ENCODE measurements at regions not wholly inside any gene's neighbourhood (a gene's known extent, or its start where the extent isn't known, plus 50 kb on each side); places are given as distances from the start of the nearest gene placed in this dataset.

- intact Hi-C loops (cut with DNase I), result no loop called here
- no peak for DNase-seq
- no peak for TF ChIP-seq POLR2AphosphoS5 (IDR thresholded peaks at IDR 0.05)
- no peak for TF ChIP-seq POLR2A (IDR thresholded peaks at IDR 0.05)
- TF ChIP-seq CTCF (IDR thresholded peaks at IDR 0.05), result no peak
- no peak for TF ChIP-seq EP300 (IDR thresholded peaks at IDR 0.05)
- H3K36me3 ChIP-seq, result no peaks in the 10 kb centered on the region
- no peaks in the 10 kb centered on the region for H3K27me3 ChIP-seq
- H3K4me1 ChIP-seq, result no peaks in the 10 kb centered on the region
- H3K27ac ChIP-seq, result no peak overlapping the region
- WGBS, 2 donors, result 83 to 87% methylated on average over 11 of the region's 11 CpGs
- peaks cover 0 to 2% (median 0%) of the 10 kb centered on the region in 4 donors for H3K9me3 ChIP-seq
- no peak overlapping the region for H3K4me3 ChIP-seq
These were observed 66.5 kb downstream of the MED10 start for GRCh38 chr5:6311568-6312501.

DNA sequence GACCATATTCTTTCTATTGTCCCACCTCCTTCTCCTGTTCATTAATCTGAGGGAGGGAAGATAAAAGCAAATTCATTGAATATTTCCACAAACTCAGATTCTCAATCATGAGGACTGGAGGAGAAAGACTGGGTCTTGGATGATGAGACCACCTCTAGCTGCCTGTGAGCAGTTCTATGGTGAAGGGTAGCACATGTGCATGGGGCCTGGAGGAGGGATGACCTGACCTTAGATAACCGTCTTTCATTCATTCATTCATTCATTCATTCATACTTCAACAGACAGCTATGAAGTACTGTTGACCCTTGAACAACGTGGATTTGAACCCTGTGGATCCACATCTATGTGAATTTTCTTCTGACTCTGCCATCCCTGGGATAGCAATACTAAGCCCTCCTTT is 68.4 kb downstream of the MED10 start:
- intact Hi-C loops (cut with DNase I), result no loop called here
- Histone ChIP-seq H3K4me3 (no peak overlapping the region), H3K9me3 (no peaks in the 10 kb centered on the region), H3K27me3 (no peaks in the 10 kb centered on the region), H3K27ac (no peak overlapping the region), H3K36me3 (no peaks in the 10 kb centered on the region), H3K4me1 (no peaks in the 10 kb centered on the region)
- WGBS, 2 donors, result 50 to 55% methylated on average over 2 of the region's 2 CpGs
- TF ChIP-seq POLR2AphosphoS5 (IDR thresholded peaks at IDR 0.05), result no peak
- TF ChIP-seq POLR2A (IDR thresholded peaks at IDR 0.05), result no peak
- TF ChIP-seq CTCF (IDR thresholded peaks at IDR 0.05), result no peak
- no peak for TF ChIP-seq EP300 (IDR thresholded peaks at IDR 0.05)
- no peak for DNase-seq

DNA sequence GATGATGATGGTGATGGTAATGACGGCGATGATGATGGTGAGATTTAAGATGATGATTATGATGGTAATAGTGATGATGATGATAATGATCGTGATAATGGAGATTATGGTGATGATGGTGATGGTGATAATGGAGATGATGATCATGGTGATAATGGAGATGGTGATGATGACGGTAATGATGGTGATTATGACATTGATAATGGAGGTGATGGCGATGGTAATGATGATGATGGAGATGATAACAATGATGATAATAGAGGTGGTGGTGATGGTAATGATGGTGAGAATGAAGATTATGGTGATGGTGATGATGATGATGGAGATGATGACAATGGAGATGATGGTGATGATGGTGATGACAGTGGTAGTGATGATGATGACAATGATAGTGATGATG is 69.7 kb downstream of the MED10 start:
- Histone ChIP-seq H3K27ac (no peak overlapping the region), H3K9me3 (no peaks in the 10 kb centered on the region), H3K4me1 (no peaks in the 10 kb centered on the region), H3K27me3 (no peaks in the 10 kb centered on the region), H3K36me3 (no peaks in the 10 kb centered on the region), H3K4me3 (no peak overlapping the region)
- intact Hi-C loops (cut with DNase I), result no loop called here
- TF ChIP-seq POLR2A (IDR thresholded peaks at IDR 0.05) (no peak), CTCF (IDR thresholded peaks at IDR 0.05) (no peak), EP300 (IDR thresholded peaks at IDR 0.05) (no peak), POLR2AphosphoS5 (IDR thresholded peaks at IDR 0.05) (no peak)
- DNase-seq, result no peak
- WGBS, 2 donors, result 87 to 88% methylated on average over 5 of the region's 5 CpGs

DNA sequence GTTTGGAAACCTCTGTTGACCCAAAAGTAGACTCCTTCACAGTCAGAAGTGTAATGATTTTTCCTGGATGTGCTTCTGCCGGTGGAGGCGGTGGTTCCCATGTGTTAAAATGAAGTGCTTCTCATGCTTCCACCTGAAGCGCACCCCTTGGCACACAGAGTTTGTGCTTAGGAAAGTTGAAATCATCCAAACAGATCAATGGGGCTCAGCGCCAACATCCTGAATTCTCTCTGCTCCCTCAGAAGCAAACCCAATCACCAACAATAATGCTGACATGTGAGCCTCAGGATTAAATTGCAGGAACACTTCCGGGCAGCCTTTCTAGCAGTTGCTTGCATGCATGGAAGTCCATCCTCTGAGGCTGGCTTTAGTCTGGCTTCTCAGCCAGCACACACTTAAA is 71.0 kb downstream of the MED10 start:
- Histone ChIP-seq H3K36me3 (no peaks in the 10 kb centered on the region), H3K27ac (no peak overlapping the region), H3K27me3 (no peaks in the 10 kb centered on the region), H3K4me3 (no peak overlapping the region), H3K9me3 (no peaks in the 10 kb centered on the region), H3K4me1 (no peaks in the 10 kb centered on the region)
- WGBS, 2 donors, result 77 to 80% methylated on average over 5 of the region's 5 CpGs
- no peak for TF ChIP-seq CTCF (IDR thresholded peaks at IDR 0.05)
- intact Hi-C loops (cut with DNase I), result no loop called here
- no peak for DNase-seq

- Histone ChIP-seq H3K4me1 (no peaks in the 10 kb centered on the region), H3K9me3 (no peaks in the 10 kb centered on the region), H3K4me3 (no peak overlapping the region), H3K27ac (no peak overlapping the region), H3K36me3 (no peaks in the 10 kb centered on the region), H3K27me3 (no peaks in the 10 kb centered on the region)
- TF ChIP-seq EP300 (IDR thresholded peaks at IDR 0.05) (no peak), POLR2AphosphoS5 (IDR thresholded peaks at IDR 0.05) (no peak), CTCF (IDR thresholded peaks at IDR 0.05) (no peak), POLR2A (IDR thresholded peaks at IDR 0.05) (no peak)
- WGBS, 2 donors, result 72 to 78% methylated on average over 6 of the region's 6 CpGs
- DNase-seq, result no peak
- intact Hi-C loops (cut with DNase I), result no loop called here
These were observed 72.5 kb downstream of the MED10 start for GRCh38 chr5:6305853-6306252.

Measured in sigmoid colon (tissue), 6 donors.